ENCODE measurements at regions not wholly inside any gene's neighbourhood (a gene's known extent, or its start where the extent isn't known, plus 50 kb on each side); places are given as distances from the start of the nearest gene placed in this dataset.

- no peak for DNase-seq
Measured at GRCh38 chr21:22609802-22610201, 1611.6 kb downstream of the NCAM2 start.

GRCh38 chr21:22627911-22628310 lies 1629.7 kb downstream of the NCAM2 start:
- no peak for DNase-seq

GRCh38 chr21:22630953-22631465 lies 1632.8 kb downstream of the NCAM2 start:
- no peak for DNase-seq

GRCh38 chr21:22632176-22632575 lies 1634.0 kb downstream of the NCAM2 start:
- no peak for DNase-seq

- no peak for DNase-seq
Measured at GRCh38 chr21:22649246-22649645, 1651.0 kb downstream of the NCAM2 start.

- no peak for DNase-seq
Measured at GRCh38 chr21:22650226-22650625, 1652.0 kb downstream of the NCAM2 start.

- DNase-seq, result no peak
Measured at GRCh38 chr21:22657781-22658180, 1659.6 kb downstream of the NCAM2 start.

GRCh38 chr21:22670148-22670547 lies 1671.9 kb downstream of the NCAM2 start:
- DNase-seq, result no peak

- no peak for DNase-seq
Measured at GRCh38 chr21:22679207-22679606, 1681.0 kb downstream of the NCAM2 start.

- no peak for DNase-seq
Measured at GRCh38 chr21:22691658-22692057, 1693.4 kb downstream of the NCAM2 start.

- no peak for DNase-seq
Measured at GRCh38 chr21:22703521-22703920, 1705.3 kb downstream of the NCAM2 start.

- no peak for DNase-seq
Measured at GRCh38 chr21:22710721-22711120, 1712.5 kb downstream of the NCAM2 start.

GRCh38 chr21:22711636-22712035 lies 1713.4 kb downstream of the NCAM2 start:
- DNase-seq, result no peak

- DNase-seq, result no peak
Measured at GRCh38 chr21:22725436-22725835, 1727.2 kb downstream of the NCAM2 start.

GRCh38 chr21:22728091-22728490 lies 1729.9 kb downstream of the NCAM2 start:
- no peak for DNase-seq

GRCh38 chr21:22743085-22743484 lies 1744.9 kb downstream of the NCAM2 start:
- DNase-seq, result no peak

- no peak for DNase-seq
Measured at GRCh38 chr21:22754746-22755145, 1756.5 kb downstream of the NCAM2 start.

- DNase-seq, result no peak
Measured at GRCh38 chr21:22758478-22758877, 1760.3 kb downstream of the NCAM2 start.

GRCh38 chr21:22762463-22762862 lies 1764.3 kb downstream of the NCAM2 start:
- no peak for DNase-seq

GRCh38 chr21:22763442-22763841 lies 1765.2 kb downstream of the NCAM2 start:
- DNase-seq, result no peak

GRCh38 chr21:22764222-22764621 lies 1766.0 kb downstream of the NCAM2 start:
- no peak for DNase-seq

GRCh38 chr21:22791376-22791775 lies 1793.2 kb downstream of the NCAM2 start:
- no peak for DNase-seq

GRCh38 chr21:22791986-22792560 lies 1793.9 kb downstream of the NCAM2 start:
- peak; percentile 32 for DNase-seq

- DNase-seq, result no peak
Measured at GRCh38 chr21:22795091-22795490, 1796.9 kb downstream of the NCAM2 start.

GRCh38 chr21:22795644-22796043 lies 1797.4 kb downstream of the NCAM2 start:
- no peak for DNase-seq
